Kidney glomerular epithelial cell (primary cell): ENCODE measurements at regions not wholly inside any gene's neighbourhood (a gene's known extent, or its start where the extent isn't known, plus 50 kb on each side); places are given as distances from the start of the nearest gene placed in this dataset.

ENCODE experiments used
- DNase-seq: peaks from one replicate; lab custom pipeline; 2025; lab: John Stamatoyannopoulos, UW

- DNase-seq, result peak; percentile 1
Measured at GRCh38 chr10:100612601-100613595, 77.2 kb downstream of the HIF1AN start.

GRCh38 chr10:100613846-100614245, 78.1 kb downstream of the HIF1AN start:
- no peak for DNase-seq

GRCh38 chr10:100614429-100615095, 78.8 kb downstream of the HIF1AN start:
- DNase-seq, result no peak

- DNase-seq, result no peak
Measured at GRCh38 chr10:100615241-100615640, 79.5 kb downstream of the HIF1AN start.

GRCh38 chr10:100615908-100616307, 80.2 kb downstream of the HIF1AN start:
- DNase-seq, result no peak

- no peak for DNase-seq
Measured at GRCh38 chr10:100618091-100618615, 82.4 kb downstream of the HIF1AN start.

- DNase-seq, result no peak
Measured at GRCh38 chr10:100618632-100619255, 83.0 kb downstream of the HIF1AN start.

GRCh38 chr10:100620087-100620835, 84.5 kb downstream of the HIF1AN start:
- no peak for DNase-seq

GRCh38 chr10:100621360-100622205, 85.8 kb downstream of the HIF1AN start:
- DNase-seq, result no peak

- DNase-seq, result no peak
Measured at GRCh38 chr10:100622946-100623345, 87.2 kb downstream of the HIF1AN start.

- DNase-seq, result no peak
Measured at GRCh38 chr10:100623521-100624230, 87.9 kb downstream of the HIF1AN start.

GRCh38 chr10:100624298-100624697, 88.6 kb downstream of the HIF1AN start:
- no peak for DNase-seq

GRCh38 chr10:100625816-100626215, 90.1 kb downstream of the HIF1AN start:
- no peak for DNase-seq

GRCh38 chr10:100628061-100628460, 92.3 kb downstream of the HIF1AN start:
- no peak for DNase-seq

- no peak for DNase-seq
Measured at GRCh38 chr10:100631192-100631591, 95.4 kb downstream of the HIF1AN start.

- DNase-seq, result no peak
Measured at GRCh38 chr10:100632027-100632426, 96.3 kb downstream of the HIF1AN start.

- no peak for DNase-seq
Measured at GRCh38 chr10:100634034-100634433, 98.3 kb downstream of the HIF1AN start.

- no peak for DNase-seq
Measured at GRCh38 chr10:100636848-100637553, 101.3 kb downstream of the HIF1AN start.

- DNase-seq, result no peak
Measured at GRCh38 chr10:100637785-100638184, 102.0 kb downstream of the HIF1AN start.
